IMR-90 (cell line): ENCODE measurements at regions not wholly inside any gene's neighbourhood (a gene's known extent, or its start where the extent isn't known, plus 50 kb on each side); places are given as distances from the start of the nearest gene placed in this dataset.

Source experiments
- ATAC-seq: fragments of 200-7000 bp; cut with Tn5 transposase; 2 replicates; pipeline ENCODE4 v1.9.1; 2020; ENCODE audit warnings: low read depth, mild to moderate bottlenecking, moderate library complexity
- BruUV-seq: library from RNA; stranded (reverse); fragments of 400-500 nt; replicated peaks from 2 replicates; lab custom pipeline; 2021; lab: Mats Ljungman, UMichigan
- CTCF ChIA-PET: fragments of 300-600 bp; formaldehyde crosslinking; extraction: SDS; loops from one replicate; lab custom pipeline; 2021; ENCODE audit warnings: antibody characterized with exemption; lab: Yijun Ruan, JAX
- POLR2A ChIA-PET: fragments of 300-600 bp; sonication (Branson Sonifier 250); formaldehyde crosslinking; loops from one replicate; lab custom pipeline; 2022; ENCODE audit warnings: antibody characterized with exemption; ENCODE audit not compliant: unreplicated experiment; lab: Charles Lee
- DNase-seq: peaks from one replicate; pipeline ENCODE4 v3.0.0; 2013
- H2AFZ ChIP-seq: replicated peaks from 2 replicates; pipeline ENCODE3; 2013; ENCODE audit warnings: low read length, mild to moderate bottlenecking; ENCODE audit not compliant: poor library complexity
- H2AK5ac ChIP-seq: 2 replicates; pipeline ENCODE4 v1.6.1; 2013; ENCODE audit warnings: low read depth, low read length, inconsistent platforms
- H2AK9ac ChIP-seq: replicated peaks from 2 replicates; pipeline ENCODE3; 2013; ENCODE audit warnings: mild to moderate bottlenecking, low read depth, low read length, moderate library complexity; ENCODE audit not compliant: poor library complexity
- H2BK120ac ChIP-seq: 2 replicates; pipeline ENCODE4 v1.6.1; 2013; ENCODE audit warnings: low read depth, low read length, inconsistent platforms
- H2BK15ac ChIP-seq: 3 replicates; pipeline ENCODE4 v1.6.1; 2013; ENCODE audit warnings: low read depth, low read length, inconsistent platforms
- H2BK20ac ChIP-seq: 2 replicates; pipeline ENCODE4 v1.6.1; 2013; ENCODE audit warnings: low read depth, mild to moderate bottlenecking, inconsistent platforms, low read length, moderate library complexity
- H2BK5ac ChIP-seq: 2 replicates; pipeline ENCODE4 v1.6.1; 2013; ENCODE audit warnings: mild to moderate bottlenecking, low read depth, low read length, inconsistent platforms; ENCODE audit not compliant: poor library complexity, severe bottlenecking
- H3K14ac ChIP-seq: replicated peaks from 2 replicates; pipeline ENCODE4 v1.6.1; 2013; ENCODE audit warnings: low read depth, low read length, inconsistent platforms
- H3K18ac ChIP-seq: 2 replicates; pipeline ENCODE4 v1.6.1; 2013; ENCODE audit warnings: low read depth, low read length, control low read depth
- H3K23ac ChIP-seq: 2 replicates; pipeline ENCODE4 v1.6.1; 2013; ENCODE audit warnings: low read depth, low read length, inconsistent platforms
- H3K27ac ChIP-seq: 2 replicates; pipeline ENCODE4 v1.5.1; 2013; ENCODE audit warnings: mild to moderate bottlenecking, control low read depth, low read length; ENCODE audit not compliant: insufficient read depth
- H3K27me3 ChIP-seq: 2 replicates; pipeline ENCODE4 v1.6.1; 2013; ENCODE audit warnings: low read length; ENCODE audit not compliant: control insufficient read depth, insufficient read depth
- H3K36me3 ChIP-seq: 2 replicates; pipeline ENCODE4 v1.6.1; 2013; ENCODE audit warnings: low read length, mixed read lengths; ENCODE audit not compliant: control insufficient read depth, insufficient read depth
- H3K4ac ChIP-seq: 2 replicates; pipeline ENCODE4 v1.6.1; 2013; ENCODE audit warnings: low read depth, low read length, inconsistent platforms
- H3K4me1 ChIP-seq: 2 replicates; pipeline ENCODE4 v1.6.1; 2013; ENCODE audit warnings: low read length, mixed read lengths; ENCODE audit not compliant: control insufficient read depth, insufficient read depth
- H3K4me2 ChIP-seq: 2 replicates; pipeline ENCODE4 v1.6.1; 2013; ENCODE audit warnings: low read depth, mild to moderate bottlenecking, control low read depth, low read length, moderate library complexity
- H3K4me3 ChIP-seq: 2 replicates; pipeline ENCODE4 v1.5.1; 2013; ENCODE audit warnings: low read depth, mild to moderate bottlenecking, control low read depth, low read length, moderate library complexity; ENCODE audit not compliant: insufficient read depth
- H3K56ac ChIP-seq: 2 replicates; pipeline ENCODE4 v1.6.1; 2013; ENCODE audit warnings: low read length, inconsistent platforms; ENCODE audit not compliant: insufficient read depth; ENCODE audit errors: extremely low read depth
- H3K79me1 ChIP-seq, 2 experiments: 2 replicates each; pipeline ENCODE4 v1.6.1; 2013; ENCODE audit warnings: low read length in 2 of 2, inconsistent platforms in 1 of 2, low read depth in 1 of 2
- H3K9ac ChIP-seq: 2 replicates; pipeline ENCODE4 v1.6.1; 2013; ENCODE audit warnings: low read depth, low read length, control low read depth
- H3K9me1 ChIP-seq: 2 replicates; pipeline ENCODE4 v1.6.1; 2013; ENCODE audit warnings: low read length, inconsistent platforms; ENCODE audit not compliant: insufficient read depth
- H3K9me3 ChIP-seq: 2 replicates; pipeline ENCODE4 v1.6.1; 2013; ENCODE audit warnings: low read length; ENCODE audit not compliant: control insufficient read depth, insufficient read depth
- H4K20me1 ChIP-seq: 2 replicates; pipeline ENCODE4 v1.6.1; 2013; ENCODE audit warnings: low read length, inconsistent platforms; ENCODE audit not compliant: insufficient read depth
- H4K5ac ChIP-seq: 2 replicates; pipeline ENCODE4 v1.6.1; 2013; ENCODE audit warnings: mild to moderate bottlenecking, low read depth, low read length, control low read depth
- H4K8ac ChIP-seq, 2 experiments: 2 replicates each; pipeline ENCODE4 v1.6.1; 2013; ENCODE audit warnings: low read depth in 2 of 2, low read length in 2 of 2, control low read depth in 1 of 2, inconsistent platforms in 1 of 2
- H4K91ac ChIP-seq: 2 replicates; pipeline ENCODE4 v1.6.1; 2013; ENCODE audit warnings: low read depth, low read length, inconsistent platforms; ENCODE audit not compliant: insufficient read depth
- CEBPB ChIP-seq: IDR thresholded peaks from 2 replicates; pipeline ENCODE4 v1.6.1; 2012; ENCODE audit warnings: low read depth, low read length, improper control_type of control experiment
- RAD21 ChIP-seq: IDR thresholded peaks from 2 replicates; pipeline ENCODE4 v1.6.1; 2012; ENCODE audit warnings: low read length, improper control_type of control experiment
- WGBS, 2 experiments: methylation state at CpG; one replicate each; pipeline versions ENCODE4 v1.1.5 to v1.1.7; 2013; ENCODE audit warnings: missing lambda C conversion rate in 2 of 2; ENCODE audit not compliant: insufficient read length in 1 of 2; ENCODE audit errors: extremely low coverage in 2 of 2; 5-methylcytosine and 5-hydroxymethylcytosine counted together
- dilution Hi-C: fragments of 300-500 bp; cut with HindIII; formaldehyde crosslinking; loops from one replicate; pipeline ENCODE4 v1.14.3; 2018; ENCODE audit warnings: low sequenced_read_pairs; ENCODE audit not compliant: unreplicated experiment
- in situ Hi-C: fragments of 300-500 bp; cut with MboI; formaldehyde crosslinking; loops from 3 replicates; pipeline ENCODE4 v1.14.3; 2019; ENCODE audit warnings: low sequenced_read_pairs, inconsistent platforms, mixed read lengths
- intact Hi-C: fragments of 100-400 bp; cut with micrococcal nuclease; formaldehyde crosslinking; loops from 2 replicates; pipeline ENCODE4 v1.10.0; 2022
- TF ChIP-seq, protein P1 (sequence below): fragments of 150-350 bp; IDR thresholded peaks from 2 replicates; pipeline ENCODE4 v1.6.1; 2017; ENCODE audit warnings: mild to moderate bottlenecking, antibody characterized with exemption, low read length, low read depth

DNA sequence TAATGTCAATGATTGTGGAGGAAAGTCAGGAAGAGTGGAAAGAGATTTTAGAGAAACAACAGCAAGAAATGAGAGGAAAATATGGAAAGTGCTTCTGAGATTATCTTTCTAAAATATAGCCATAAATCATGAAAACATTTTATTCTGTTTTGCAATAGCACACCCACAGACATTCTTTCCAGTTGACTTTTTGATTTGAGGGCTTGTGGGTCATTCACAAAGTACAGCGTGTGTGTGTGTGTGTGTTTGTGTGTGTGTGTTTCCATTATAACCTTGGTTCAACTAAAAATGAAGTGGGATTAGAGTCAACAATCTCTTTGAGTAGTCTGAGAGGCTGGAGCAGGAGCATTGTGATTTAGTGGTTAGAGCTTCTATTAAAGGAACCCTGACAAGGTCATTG, 116.6 kb upstream of the GAS1 start:
- ATAC-seq (peak; percentile 59), DNase-seq (peak; percentile 64)
- Histone ChIP-seq H4K5ac (no peak overlapping the region), H4K91ac (no peak overlapping the region), H2BK120ac (no peak overlapping the region), H3K27ac (no peak overlapping the region), H3K9me3 (no peaks in the 10 kb centered on the region), H2AFZ (no peak overlapping the region), H3K4me3 (no peak overlapping the region), H2BK15ac (no peak overlapping the region), H3K36me3 (no peaks in the 10 kb centered on the region), H3K79me1 (no peaks in the 10 kb centered on the region), H3K27me3 (no peaks in the 10 kb centered on the region), H3K14ac (no peak overlapping the region), H3K9me1 (no peaks in the 10 kb centered on the region), H3K4me1 (0 out of 2 replicates have a peak, but pooled peaks cover 2% of the 10 kb centered on the region), H3K9ac (no peak overlapping the region), H4K20me1 (no peaks in the 10 kb centered on the region), H2BK20ac (no peak overlapping the region), H2AK9ac (no peak overlapping the region), H3K23ac (no peak overlapping the region), H3K4ac (no peak overlapping the region), H4K8ac (no peak overlapping the region), H3K56ac (no peak overlapping the region), H3K4me2 (no peak overlapping the region), H3K18ac (no peak overlapping the region), H2AK5ac (no peak overlapping the region), H2BK5ac (no peak overlapping the region)
- in situ Hi-C loops (no loop called here), dilution Hi-C loops (no loop called here), intact Hi-C loops (no loop called here)
- no TSS peak for BruUV-seq
- TF ChIP-seq, protein P1, sequence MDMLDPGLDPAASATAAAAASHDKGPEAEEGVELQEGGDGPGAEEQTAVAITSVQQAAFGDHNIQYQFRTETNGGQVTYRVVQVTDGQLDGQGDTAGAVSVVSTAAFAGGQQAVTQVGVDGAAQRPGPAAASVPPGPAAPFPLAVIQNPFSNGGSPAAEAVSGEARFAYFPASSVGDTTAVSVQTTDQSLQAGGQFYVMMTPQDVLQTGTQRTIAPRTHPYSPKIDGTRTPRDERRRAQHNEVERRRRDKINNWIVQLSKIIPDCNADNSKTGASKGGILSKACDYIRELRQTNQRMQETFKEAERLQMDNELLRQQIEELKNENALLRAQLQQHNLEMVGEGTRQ, result no peak
- TF ChIP-seq CEBPB, result peak; percentile 41; the same call in 1 of the 2 replicates
- TF ChIP-seq RAD21, result no peak
- no CpG with 5 or more reads among the region's 1 CpG for WGBS, 2 experiments
- POLR2A ChIA-PET, result no interaction called here
- CTCF ChIA-PET, result no interaction called here
